ENCODE measurements at regions not wholly inside any gene's neighbourhood (a gene's known extent, or its start where the extent isn't known, plus 50 kb on each side); places are given as distances from the start of the nearest gene placed in this dataset.

DNA sequence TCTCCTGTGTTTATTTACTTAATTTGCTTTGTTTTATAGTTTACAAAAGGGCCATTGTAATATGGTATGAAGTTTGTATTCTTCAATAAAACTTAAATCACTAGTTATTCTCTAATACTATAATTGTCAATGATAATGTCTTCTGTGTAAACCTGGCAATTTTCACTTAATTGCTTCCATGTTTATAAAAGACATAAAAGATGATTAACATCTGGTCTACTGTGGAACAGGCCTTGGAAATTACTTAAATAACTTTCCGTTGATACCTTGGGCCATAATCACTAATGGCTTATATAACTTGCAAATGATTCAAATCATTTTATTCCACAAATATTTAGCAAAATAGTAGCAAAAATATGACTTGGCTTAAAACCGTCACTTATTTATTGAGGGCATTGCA is 743.8 kb downstream of the DSC3 start:
- Histone ChIP-seq H3K27me3 (ENCODE audit: insufficient read depth, poor library complexity, severe bottlenecking) (no peaks in the 10 kb centered on the region), H3K4me3 (replicated peaks; ENCODE audit: insufficient read depth, low read length) (no peak overlapping the region), H3K27ac (replicated peaks) (no peak overlapping the region)
- DNase-seq (ENCODE audit: low read depth in 1 of 2, low spot score in 1 of 2) = no peak
- no peak for TF ChIP-seq CTCF (IDR thresholded peaks at IDR 0.05; ENCODE audit: insufficient read depth, low read length)
- no peak for TF ChIP-seq REST (IDR thresholded peaks at IDR 0.05; ENCODE audit: insufficient replicate concordance, low read depth)
- TF ChIP-seq POLR2AphosphoS5 (IDR thresholded peaks at IDR 0.05; ENCODE audit: low read depth) = no peak
- TF ChIP-seq GABPA (IDR thresholded peaks at IDR 0.05; ENCODE audit: low read depth) = no peak
- no peak for TF ChIP-seq SPI1 (IDR thresholded peaks at IDR 0.05; ENCODE audit: borderline replicate concordance, low read depth)

- Histone ChIP-seq H3K27ac (replicated peaks) (no peak overlapping the region), H3K27me3 (ENCODE audit: insufficient read depth, poor library complexity, severe bottlenecking) (no peaks in the 10 kb centered on the region), H3K4me3 (replicated peaks; ENCODE audit: insufficient read depth, low read length) (no peak overlapping the region)
- no peak for DNase-seq (ENCODE audit: low read depth in 1 of 2, low spot score in 1 of 2)
- TF ChIP-seq CTCF (IDR thresholded peaks at IDR 0.05; ENCODE audit: insufficient read depth, low read length) = no peak
- no peak for TF ChIP-seq GABPA (IDR thresholded peaks at IDR 0.05; ENCODE audit: low read depth)
- TF ChIP-seq POLR2AphosphoS5 (IDR thresholded peaks at IDR 0.05; ENCODE audit: low read depth) = no peak
- no peak for TF ChIP-seq REST (IDR thresholded peaks at IDR 0.05; ENCODE audit: insufficient replicate concordance, low read depth)
- no peak for TF ChIP-seq SPI1 (IDR thresholded peaks at IDR 0.05; ENCODE audit: borderline replicate concordance, low read depth)
Observed at GRCh38 chr18:30288662-30289414, 753.7 kb downstream of the DSC3 start.

DNA sequence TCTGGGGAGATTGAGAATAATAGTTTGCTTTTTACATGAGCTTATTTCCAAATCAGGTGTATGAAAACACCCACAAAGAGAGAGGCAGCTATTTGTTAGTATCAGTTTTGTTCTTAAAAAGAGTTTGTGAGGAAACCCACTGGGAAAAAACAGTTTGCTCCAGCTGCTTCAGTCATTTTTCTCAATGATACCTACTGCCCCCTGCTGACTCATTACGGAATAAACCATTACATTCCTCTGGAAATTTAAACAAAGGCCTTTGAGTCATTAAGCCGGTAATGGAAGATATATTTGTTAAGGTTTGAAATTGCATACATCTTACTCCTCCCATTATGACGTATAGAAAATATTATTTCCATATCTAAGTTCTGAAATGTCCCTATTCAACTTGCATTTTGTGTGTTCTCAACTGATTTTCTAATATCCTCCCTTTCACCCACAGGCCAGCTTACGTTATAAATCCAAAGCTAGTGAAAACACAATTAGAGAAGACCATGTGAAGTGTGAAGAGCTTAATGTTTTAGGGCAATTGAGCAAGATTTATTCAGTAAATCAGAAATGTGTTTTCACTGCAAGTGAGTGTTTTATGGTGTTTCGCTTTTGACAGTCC is 761.6 kb downstream of the DSC3 start:
- TF ChIP-seq CTCF (IDR thresholded peaks at IDR 0.05; ENCODE audit: insufficient read depth, low read length) (peak; percentile 55), SPI1 (IDR thresholded peaks at IDR 0.05; ENCODE audit: borderline replicate concordance, low read depth) (no peak), POLR2AphosphoS5 (IDR thresholded peaks at IDR 0.05; ENCODE audit: low read depth) (no peak), REST (IDR thresholded peaks at IDR 0.05; ENCODE audit: insufficient replicate concordance, low read depth) (no peak), GABPA (IDR thresholded peaks at IDR 0.05; ENCODE audit: low read depth) (no peak)
- no peak overlapping the region for H3K4me3 ChIP-seq (replicated peaks; ENCODE audit: insufficient read depth, low read length)
- H3K27me3 ChIP-seq (ENCODE audit: insufficient read depth, poor library complexity, severe bottlenecking) = no peaks in the 10 kb centered on the region
- no peak overlapping the region for H3K27ac ChIP-seq (replicated peaks)
- peak; percentile 5 to 36 for DNase-seq (ENCODE audit: low read depth in 1 of 2, low spot score in 1 of 2)
